ENCODE measurements at regions not wholly inside any gene's neighbourhood (a gene's known extent, or its start where the extent isn't known, plus 50 kb on each side); places are given as distances from the start of the nearest gene placed in this dataset.

- intact Hi-C loops (cut with DNase I, micrococcal nuclease), result no loop called here
- Histone ChIP-seq H3K36me3 (ENCODE audit: insufficient read depth, low read length) (no peaks in the 10 kb centered on the region), H3K27me3 (ENCODE audit: control insufficient read depth in 1 of 2, insufficient read depth in 2 of 2, low read length in 2 of 2) (no peaks in the 10 kb centered on the region), H3K27ac (ENCODE audit: low read depth in 1 of 2, low read length in 2 of 2) (no peak overlapping the region), H3K4me3 (ENCODE audit: low read length) (no peak overlapping the region), H3K9me3 (ENCODE audit: control insufficient read depth in 1 of 2, insufficient read depth in 1 of 2, low read length in 2 of 2) (peaks cover 0 to 4% of the 10 kb centered on the region in 2 experiments), H3K4me1 (ENCODE audit: insufficient read depth, low read length) (no peaks in the 10 kb centered on the region)
- ChIA-PET CTCF (interaction anchor here (0.7 kb wide), 1 partner anchor 1129 kb away, joined by 3 read pairs; no protein-coding TSS in a partner anchor), POLR2A (no interaction called here)
- ATAC-seq (ENCODE audit: poor library complexity) (no peak), DNase-seq (no peak)
- H3K9me3 Mint-ChIP-seq, result peaks cover 10% of the 10 kb centered on the region
- H3K4me1 Mint-ChIP-seq (ENCODE audit: low read depth), result no peaks in the 10 kb centered on the region
- no peak overlapping the region for H3K27ac Mint-ChIP-seq
- H3K4me3 Mint-ChIP-seq, result no peak overlapping the region
- H3K27me3 Mint-ChIP-seq, result no peaks in the 10 kb centered on the region
- H3K36me3 Mint-ChIP-seq (ENCODE audit: low read depth), result no peaks in the 10 kb centered on the region
- TF ChIP-seq CTCF (IDR thresholded peaks at IDR 0.05), result no peak
Observed at GRCh38 chr3:104397713-104398112, 969.0 kb upstream of the ALCAM start.

- H3K27ac Mint-ChIP-seq, result no peak overlapping the region
- H3K27me3 Mint-ChIP-seq, result no peaks in the 10 kb centered on the region
- intact Hi-C loops (cut with DNase I, micrococcal nuclease), result no loop called here
- Histone ChIP-seq H3K27ac (ENCODE audit: low read depth in 1 of 2, low read length in 2 of 2) (no peak overlapping the region), H3K9me3 (ENCODE audit: control insufficient read depth in 1 of 2, insufficient read depth in 1 of 2, low read length in 2 of 2) (peaks cover 0 to 4% of the 10 kb centered on the region in 2 experiments), H3K4me1 (ENCODE audit: insufficient read depth, low read length) (no peaks in the 10 kb centered on the region), H3K4me3 (ENCODE audit: low read length) (no peak overlapping the region), H3K36me3 (ENCODE audit: insufficient read depth, low read length) (no peaks in the 10 kb centered on the region), H3K27me3 (ENCODE audit: control insufficient read depth in 1 of 2, insufficient read depth in 2 of 2, low read length in 2 of 2) (no peaks in the 10 kb centered on the region)
- H3K36me3 Mint-ChIP-seq (ENCODE audit: low read depth), result no peaks in the 10 kb centered on the region
- peaks cover 16% of the 10 kb centered on the region for H3K9me3 Mint-ChIP-seq
- H3K4me3 Mint-ChIP-seq, result no peak overlapping the region
- H3K4me1 Mint-ChIP-seq (ENCODE audit: low read depth), result no peaks in the 10 kb centered on the region
- ATAC-seq (ENCODE audit: poor library complexity), result no peak
- ChIA-PET POLR2A (no interaction called here), CTCF (no interaction called here)
- TF ChIP-seq CTCF (IDR thresholded peaks at IDR 0.05), result no peak
- no peak for DNase-seq
Observed at GRCh38 chr3:104402902-104403301, 963.8 kb upstream of the ALCAM start.

- intact Hi-C loops (cut with DNase I, micrococcal nuclease), result no loop called here
- no peak overlapping the region for H3K27ac Mint-ChIP-seq
- DNase-seq, result no peak
- Histone ChIP-seq H3K27ac (ENCODE audit: low read depth in 1 of 2, low read length in 2 of 2) (no peak overlapping the region), H3K4me3 (ENCODE audit: low read length) (no peak overlapping the region), H3K9me3 (ENCODE audit: control insufficient read depth in 1 of 2, insufficient read depth in 1 of 2, low read length in 2 of 2) (no peaks in the 10 kb centered on the region), H3K36me3 (ENCODE audit: insufficient read depth, low read length) (no peaks in the 10 kb centered on the region), H3K27me3 (ENCODE audit: control insufficient read depth in 1 of 2, insufficient read depth in 2 of 2, low read length in 2 of 2) (no peaks in the 10 kb centered on the region), H3K4me1 (ENCODE audit: insufficient read depth, low read length) (no peaks in the 10 kb centered on the region)
- H3K36me3 Mint-ChIP-seq (ENCODE audit: low read depth), result no peaks in the 10 kb centered on the region
- TF ChIP-seq CTCF (IDR thresholded peaks at IDR 0.05), result no peak
- CTCF ChIA-PET, result no interaction called here
- POLR2A ChIA-PET, result no interaction called here
- peaks cover 4% of the 10 kb centered on the region for H3K9me3 Mint-ChIP-seq
- H3K4me1 Mint-ChIP-seq (ENCODE audit: low read depth), result no peaks in the 10 kb centered on the region
- no peak overlapping the region for H3K4me3 Mint-ChIP-seq
- no peaks in the 10 kb centered on the region for H3K27me3 Mint-ChIP-seq
- no peak for ATAC-seq (ENCODE audit: poor library complexity)
Observed at GRCh38 chr3:104411757-104412156, 955.0 kb upstream of the ALCAM start.
